GM18909 (cell line): ENCODE measurements at regions not wholly inside any gene's neighbourhood (a gene's known extent, or its start where the extent isn't known, plus 50 kb on each side); places are given as distances from the start of the nearest gene placed in this dataset.
"Not testable (repeated sequence)": the region's sequence is repeated elsewhere in the genome, so short reads cannot be mapped to it uniquely, and the experiment has no call there.

ENCODE experiments used
- ATAC-seq: cut with Tn5 transposase; IDR thresholded peaks from one replicate; pipeline ENCODE4 v1.9.1; 2021; ENCODE audit warnings: mild to moderate bottlenecking; ENCODE audit not compliant: unreplicated experiment, poor library complexity

DNA sequence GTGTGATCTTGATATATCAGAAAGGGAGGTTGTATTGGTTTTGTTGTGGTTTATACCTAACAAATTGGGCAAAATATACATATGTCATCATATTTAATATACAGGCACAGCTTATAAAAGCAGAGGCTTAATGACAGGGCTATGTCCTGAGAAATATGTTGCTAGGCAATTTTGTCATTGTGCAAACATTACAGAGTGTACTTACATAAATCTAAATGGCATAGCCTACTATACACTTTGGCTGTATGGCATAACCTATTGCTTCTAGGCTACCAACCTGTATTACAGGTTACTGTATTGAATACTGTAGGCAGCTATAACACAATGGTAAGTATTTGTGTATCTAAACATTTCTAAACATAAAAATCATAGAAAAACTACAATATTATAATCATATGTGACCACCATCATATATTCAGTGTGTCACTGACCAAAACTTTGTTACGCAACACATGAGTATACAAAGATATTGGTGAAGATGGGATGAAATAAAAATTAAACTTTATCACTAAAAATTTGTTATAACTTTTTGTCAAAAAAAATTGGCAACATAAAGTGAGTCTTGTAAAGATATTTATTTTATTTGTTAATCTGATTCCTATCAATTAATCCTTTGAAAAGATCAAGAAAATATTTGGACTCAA is 414.0 kb upstream of the HS3ST1 start:
- ATAC-seq = no peak

DNA sequence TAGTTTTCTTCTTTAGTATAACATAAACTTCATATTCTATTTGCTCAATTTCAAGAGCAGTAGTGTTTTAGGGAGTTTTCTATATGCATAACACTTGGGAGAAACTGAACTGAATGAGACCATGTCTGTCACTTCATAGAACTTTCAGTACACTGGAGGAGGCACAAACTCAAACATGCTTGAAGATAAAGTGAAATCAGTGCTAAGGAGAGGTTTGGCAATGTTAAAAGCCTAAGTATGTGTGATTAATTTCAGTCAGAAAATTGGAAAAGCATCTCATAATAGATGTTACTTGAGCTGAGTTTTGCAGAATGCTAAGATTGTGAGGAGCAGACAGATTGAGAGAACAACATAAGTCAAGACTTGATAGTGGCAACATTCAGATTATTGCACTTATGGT is 411.2 kb upstream of the HS3ST1 start:
- no peak for ATAC-seq

GRCh38 chr4:11831739-11832138 is 403.0 kb upstream of the HS3ST1 start:
- no peak for ATAC-seq

DNA sequence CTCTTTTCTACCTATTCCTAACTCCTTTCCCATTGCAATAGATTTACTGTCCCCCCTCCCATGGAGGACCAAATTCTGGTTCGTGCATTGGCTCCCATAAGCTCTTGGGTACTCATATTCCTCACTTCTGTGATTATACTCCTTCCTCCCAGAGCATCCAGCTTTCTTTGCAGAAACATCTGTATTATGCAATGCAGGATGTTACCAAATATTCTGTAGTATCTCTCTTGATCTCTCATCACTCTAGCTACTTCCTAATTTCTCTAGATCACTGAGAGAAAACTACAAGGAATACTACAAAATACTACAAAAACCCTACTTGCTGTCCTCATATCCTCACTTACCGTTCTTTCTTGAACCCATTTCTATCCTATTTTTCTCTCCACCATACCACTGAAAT is 395.9 kb upstream of the HS3ST1 start:
- ATAC-seq = no peak

DNA sequence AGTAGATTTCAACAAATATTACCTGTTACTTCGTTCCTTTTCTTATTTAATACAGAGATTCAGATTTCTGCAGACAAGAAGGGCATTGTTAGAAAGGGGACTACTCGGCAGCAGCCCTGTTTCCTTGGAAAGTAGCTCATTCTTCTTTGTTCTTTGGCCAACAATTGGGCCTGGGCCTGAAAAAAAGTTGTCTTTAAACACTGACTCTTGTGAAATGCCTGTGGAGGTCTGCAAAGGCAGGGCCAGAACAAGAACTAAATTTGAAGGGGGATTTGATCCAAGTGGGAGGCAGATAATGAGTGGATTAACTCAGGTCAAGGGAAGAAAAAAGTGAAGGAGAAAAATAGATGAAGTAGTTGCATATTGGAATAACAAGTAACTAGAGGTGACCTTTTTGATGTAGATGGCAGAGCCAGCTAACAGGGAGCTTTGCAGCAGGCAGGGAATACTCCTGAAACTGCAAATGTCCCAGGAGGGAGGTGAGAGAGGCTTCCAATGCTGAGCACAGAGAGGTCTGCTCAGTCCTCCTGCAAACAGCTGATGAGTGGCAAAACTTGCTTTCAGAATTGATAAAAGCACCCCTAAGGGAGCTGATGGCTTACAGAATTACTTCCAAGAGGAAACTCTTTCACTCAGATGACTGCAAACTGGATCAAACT is 393.2 kb upstream of the HS3ST1 start:
- ATAC-seq = no peak

GRCh38 chr4:11817088-11817487 is 388.4 kb upstream of the HS3ST1 start:
- no peak for ATAC-seq

DNA sequence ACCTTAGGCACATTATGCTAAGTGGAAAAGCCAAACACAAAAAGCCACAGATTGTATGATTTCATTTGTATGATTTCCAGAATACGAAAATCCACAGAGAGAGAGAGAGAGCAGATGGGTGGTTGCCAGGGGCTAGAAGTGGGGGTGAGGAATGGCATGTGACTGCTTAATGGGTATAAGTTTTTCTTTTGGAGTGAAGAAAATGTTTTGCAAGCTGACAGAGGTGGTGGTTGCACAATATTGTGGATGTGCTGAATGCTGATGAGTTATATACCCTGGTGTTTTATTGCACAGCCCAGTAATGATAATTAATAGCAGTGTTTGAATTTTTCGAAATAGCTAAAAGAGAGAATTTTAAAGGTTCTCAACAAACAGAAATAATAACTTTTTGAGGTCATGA is 386.1 kb upstream of the HS3ST1 start:
- no peak for ATAC-seq

GRCh38 chr4:11813951-11814446 is 385.3 kb upstream of the HS3ST1 start:
- no peak for ATAC-seq

- not testable (repeated sequence) for ATAC-seq
These were observed 382.8 kb upstream of the HS3ST1 start for GRCh38 chr4:11811521-11811920.

- ATAC-seq = no peak
These were observed 377.1 kb upstream of the HS3ST1 start for GRCh38 chr4:11805842-11806241.

- no peak for ATAC-seq
These were observed 373.1 kb upstream of the HS3ST1 start for GRCh38 chr4:11801466-11802446.

DNA sequence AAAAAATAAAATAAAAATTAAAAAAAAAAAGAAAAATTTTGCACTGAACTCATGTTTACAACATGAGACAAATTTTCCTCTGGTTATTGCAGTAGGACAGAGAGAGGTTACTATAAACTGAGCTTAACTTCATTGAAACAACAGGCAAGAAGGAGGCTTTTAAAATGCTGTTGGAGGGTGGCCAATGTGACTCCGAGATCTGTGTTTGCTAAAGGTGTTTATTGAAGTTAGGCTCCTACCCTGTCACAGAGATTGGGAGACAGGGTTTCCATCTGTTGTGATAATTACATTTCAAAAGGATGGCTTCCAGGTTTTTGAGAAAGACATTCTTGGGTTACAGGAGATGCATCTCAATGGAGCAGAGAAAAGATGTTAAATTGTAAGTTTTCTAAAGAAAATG is 370.5 kb upstream of the HS3ST1 start:
- no peak for ATAC-seq

GRCh38 chr4:11791797-11792196 is 363.1 kb upstream of the HS3ST1 start:
- ATAC-seq = no peak

DNA sequence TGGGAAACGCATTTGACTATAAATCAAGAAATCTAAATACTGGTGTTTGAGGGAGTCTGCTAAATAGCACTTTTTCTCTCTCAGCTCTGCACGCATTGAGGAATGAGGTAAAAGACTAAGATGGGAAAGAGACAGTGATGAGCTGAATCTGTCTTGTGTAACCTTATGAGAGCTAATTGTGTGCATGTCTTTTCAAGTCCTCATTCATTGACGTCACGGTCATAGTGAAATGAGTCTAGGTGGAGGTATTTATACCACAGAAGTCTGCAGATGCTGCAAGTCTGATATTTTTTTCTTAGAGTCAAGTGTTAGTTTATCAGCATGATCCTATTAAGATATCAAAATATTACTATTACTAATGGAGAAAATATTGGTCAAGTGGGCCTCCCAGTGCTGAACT is 361.5 kb upstream of the HS3ST1 start:
- no peak for ATAC-seq

DNA sequence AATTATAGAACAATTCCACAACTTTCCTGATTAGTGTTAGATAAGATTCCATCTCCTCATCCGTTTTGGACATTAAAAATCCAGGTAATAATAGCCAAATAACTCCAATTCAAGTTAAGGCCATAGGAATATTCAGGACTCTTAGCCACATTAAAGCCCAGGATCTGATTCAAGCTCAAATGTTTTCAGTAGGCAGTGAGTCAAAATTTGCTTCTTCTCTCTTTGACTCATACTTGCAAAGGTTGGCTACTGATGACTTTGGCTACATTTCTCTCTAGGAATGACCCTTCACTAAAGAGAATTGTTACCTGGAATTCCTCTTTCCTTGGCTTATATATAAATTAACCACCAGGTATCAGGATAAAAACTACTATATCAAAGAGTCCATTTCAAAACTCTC is 354.9 kb upstream of the HS3ST1 start:
- no peak for ATAC-seq

- ATAC-seq = no peak
These were observed 354.2 kb upstream of the HS3ST1 start for GRCh38 chr4:11782859-11783258.

DNA sequence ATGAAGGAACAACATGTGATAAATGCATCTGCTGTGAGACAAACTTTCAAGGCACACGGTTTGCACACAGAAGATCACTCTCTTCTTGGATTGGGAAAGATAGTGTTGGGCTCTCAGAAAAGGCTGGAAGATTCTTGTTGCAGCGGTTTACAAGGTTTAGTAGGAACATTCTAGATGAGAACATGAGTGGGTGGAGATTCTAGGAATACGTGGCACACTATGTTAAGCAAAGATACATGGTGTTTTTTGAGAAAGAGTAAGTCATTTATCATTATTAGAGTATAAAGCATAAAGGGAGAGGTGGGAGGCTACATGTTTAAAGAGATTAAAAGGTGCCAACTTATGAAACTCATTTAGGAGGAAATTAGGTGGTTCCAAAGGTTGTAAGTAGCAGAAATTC is 348.8 kb upstream of the HS3ST1 start:
- ATAC-seq = no peak

- ATAC-seq = no peak
These were observed 345.7 kb upstream of the HS3ST1 start for GRCh38 chr4:11774346-11774745.

DNA sequence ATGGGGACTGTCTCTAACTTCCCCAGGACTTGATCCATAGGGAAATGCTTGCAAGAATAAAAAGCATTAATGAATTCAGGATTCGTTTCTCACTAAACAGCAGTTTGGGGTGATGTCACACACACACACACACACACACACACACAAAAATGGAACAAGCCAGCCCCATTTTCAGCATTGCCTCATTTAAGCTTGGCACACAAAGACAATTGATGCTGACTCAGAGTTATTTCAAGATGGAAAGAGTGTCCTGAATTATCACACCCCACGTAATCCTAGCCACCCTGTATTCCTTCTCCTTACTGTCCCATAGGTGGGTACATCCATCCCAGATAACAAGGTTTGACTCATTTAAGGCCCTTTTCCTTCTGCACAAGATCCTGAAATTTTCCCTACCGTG is 345.1 kb upstream of the HS3ST1 start:
- ATAC-seq = no peak

DNA sequence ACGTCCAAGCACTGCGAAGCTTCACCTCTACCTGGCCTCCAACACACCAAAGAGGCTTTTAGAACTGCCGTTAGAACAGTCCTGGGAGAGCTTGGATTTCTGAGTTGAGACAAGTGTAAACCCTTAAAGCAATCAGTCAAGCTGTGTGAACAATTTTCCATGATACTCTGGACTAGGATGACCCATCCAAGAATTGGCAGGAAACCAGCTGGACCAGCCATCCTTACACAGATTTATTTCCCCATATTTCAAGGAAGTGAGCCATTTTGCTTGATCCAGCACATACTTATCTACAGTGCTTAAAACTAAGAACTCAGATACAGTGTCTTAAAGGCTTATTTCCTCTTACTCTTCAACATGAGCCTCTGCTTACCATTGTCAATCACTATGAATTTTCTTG is 340.7 kb upstream of the HS3ST1 start:
- ATAC-seq = no peak
